ENCODE measurements at regions not wholly inside any gene's neighbourhood (a gene's known extent, or its start where the extent isn't known, plus 50 kb on each side); places are given as distances from the start of the nearest gene placed in this dataset.
A peak's percentile ranks its signal among the peaks of the same experiment; 100 is the strongest.

DNA sequence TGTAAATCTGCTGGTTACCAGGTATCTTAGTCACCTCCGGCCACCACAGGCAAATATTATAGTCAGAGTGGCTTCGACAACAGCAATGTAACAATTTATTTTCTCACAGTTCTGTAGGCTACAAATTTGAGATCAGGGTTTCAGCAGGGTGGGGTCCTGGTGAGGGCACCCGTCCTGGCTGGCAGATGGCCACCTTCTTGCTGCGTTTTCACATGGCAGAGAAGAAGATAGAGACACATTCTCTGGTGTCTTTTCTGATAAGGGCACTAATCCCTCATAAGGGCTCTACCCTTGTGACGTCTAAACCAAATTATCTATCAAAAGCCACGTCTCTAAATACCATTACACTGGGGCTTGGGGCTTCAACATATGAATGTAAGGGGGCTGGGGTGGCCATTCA, 843.2 kb upstream of the FANCL start:
- no peak for FAIRE-seq

- no peak for FAIRE-seq
These were observed 842.1 kb upstream of the FANCL start for GRCh38 chr2:59083075-59083828.

DNA sequence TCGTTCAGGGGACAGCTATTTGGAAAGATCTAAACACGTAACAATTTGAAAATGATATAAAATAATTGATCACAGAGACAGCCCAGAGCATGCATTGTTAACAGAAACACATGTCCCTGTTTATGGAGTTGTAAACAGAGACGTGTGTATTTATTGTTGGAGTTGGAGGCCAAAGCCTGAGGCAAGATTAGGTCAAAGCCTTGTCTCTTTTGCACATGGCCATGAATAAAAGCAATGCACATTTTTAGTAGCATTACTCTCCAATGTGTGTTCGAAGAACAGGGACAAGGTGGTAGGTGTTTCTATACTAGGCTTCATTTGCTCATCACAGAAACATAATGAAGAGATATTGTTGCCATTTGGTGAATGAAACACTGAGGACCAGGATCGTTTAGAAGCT, 841.5 kb upstream of the FANCL start:
- FAIRE-seq, result no peak

GRCh38 chr2:59080451-59081181, 839.5 kb upstream of the FANCL start:
- FAIRE-seq, result no peak

DNA sequence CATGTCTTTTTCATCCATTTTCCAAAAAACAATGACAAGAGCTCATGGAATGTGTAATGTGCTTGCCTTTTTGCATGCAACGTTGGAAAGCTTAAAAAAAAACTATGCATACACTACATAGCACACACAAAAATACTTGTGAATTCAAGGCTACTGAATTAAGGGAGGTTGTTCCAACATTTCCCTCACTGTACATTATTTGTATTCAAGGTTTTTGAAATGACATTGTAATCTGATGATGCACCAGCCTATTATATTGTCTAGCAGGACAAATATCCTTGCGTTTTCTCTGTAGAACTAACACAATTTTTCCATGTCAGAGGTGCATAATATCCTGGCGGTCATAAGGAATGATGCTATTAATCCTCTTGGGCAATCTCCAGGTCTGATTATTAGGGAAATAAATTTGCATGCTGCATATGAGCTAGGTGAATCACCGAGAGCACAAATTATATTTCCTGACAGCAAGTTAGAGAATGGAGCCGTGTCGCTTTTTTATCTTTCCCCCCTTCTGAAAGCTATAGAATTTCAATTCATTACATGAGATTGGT, 836.9 kb upstream of the FANCL start:
- FAIRE-seq, result no peak

DNA sequence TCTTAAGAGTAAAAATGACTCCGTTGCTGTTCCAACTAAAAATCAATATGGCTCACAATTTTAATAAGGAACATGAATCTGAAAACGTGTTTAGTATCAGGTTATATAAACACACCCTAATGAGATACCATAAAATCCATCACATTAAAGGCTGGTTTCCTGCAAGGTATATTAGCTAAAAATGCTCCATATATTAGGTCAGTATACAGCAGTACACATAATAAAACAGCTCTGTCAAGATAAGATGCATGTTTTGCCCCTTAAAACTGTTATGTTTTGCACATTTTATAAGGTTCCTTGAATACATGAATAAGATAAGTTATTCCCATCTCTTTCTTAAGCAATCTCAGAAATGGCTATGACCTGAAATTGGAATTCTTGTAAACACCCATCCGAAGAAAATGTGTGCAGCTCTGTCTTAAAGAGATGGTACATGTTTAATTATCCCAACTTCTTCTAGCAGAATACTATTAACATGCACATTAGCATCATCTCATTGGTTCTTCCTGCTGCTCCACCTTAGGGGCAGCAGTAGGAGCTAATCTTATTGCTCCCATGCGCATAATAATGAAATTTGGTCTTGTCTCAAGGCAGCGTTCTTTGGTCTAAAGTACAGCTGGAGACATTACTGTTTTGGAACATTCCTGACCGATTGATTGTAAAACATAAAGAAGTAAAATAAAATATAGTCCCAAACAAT, 836.1 kb upstream of the FANCL start:
- FAIRE-seq, result no peak

- FAIRE-seq, result no peak
These were observed 835.0 kb upstream of the FANCL start for GRCh38 chr2:59076079-59076619.

GRCh38 chr2:59074071-59074470, 832.9 kb upstream of the FANCL start:
- FAIRE-seq, result no peak

- FAIRE-seq, result no peak
These were observed 832.2 kb upstream of the FANCL start for GRCh38 chr2:59073286-59073685.

DNA sequence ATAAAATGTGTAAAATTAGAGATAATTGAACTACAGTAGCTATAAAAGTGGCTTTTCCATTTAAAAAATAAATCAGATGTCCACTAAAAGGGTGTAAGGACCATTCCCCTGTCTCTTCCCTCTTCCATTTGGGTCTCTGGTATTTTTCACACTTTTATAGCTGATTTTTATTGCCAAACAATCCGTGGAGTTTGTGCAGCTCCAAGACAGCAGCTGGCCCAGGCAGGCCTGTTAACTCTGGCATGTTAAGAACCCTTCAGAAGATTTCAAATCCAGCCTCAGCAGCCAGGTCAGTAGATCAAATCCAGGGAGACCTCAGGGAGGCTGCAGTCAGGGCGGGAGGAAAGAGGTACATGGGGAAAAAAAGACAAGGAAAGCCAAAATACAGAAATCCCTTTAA, 827.1 kb upstream of the FANCL start:
- no peak for FAIRE-seq

DNA sequence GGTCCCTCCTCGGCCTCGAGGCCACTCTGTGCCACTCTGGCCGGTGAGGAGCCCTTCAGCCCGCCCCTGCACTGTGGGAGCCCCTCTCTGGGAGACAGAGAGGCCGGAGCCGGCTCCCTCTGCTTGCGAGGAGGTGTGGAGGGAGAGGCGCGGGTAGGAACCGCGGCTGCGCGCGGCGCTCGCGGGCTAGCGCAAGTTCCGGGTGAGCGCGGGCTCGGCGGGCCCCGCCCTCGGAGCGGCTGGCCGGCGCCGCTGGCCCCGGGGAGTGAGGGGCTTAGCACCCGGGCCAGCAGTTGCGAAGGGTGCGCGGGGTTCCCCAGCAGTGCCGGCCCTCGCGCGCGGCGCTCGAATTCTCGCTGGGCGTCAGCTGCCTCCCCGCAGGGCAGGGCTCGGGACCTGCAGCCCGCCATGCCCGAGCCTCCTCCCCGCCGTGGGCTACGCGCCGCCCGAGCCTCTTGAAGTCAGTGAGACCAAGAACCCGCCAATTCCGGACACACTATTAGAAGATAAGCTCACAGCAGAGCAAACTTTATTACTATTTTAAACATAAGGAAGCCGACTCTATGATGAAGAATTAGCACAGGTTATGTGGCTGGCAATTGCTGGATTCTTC, 825.8 kb upstream of the FANCL start:
- no peak for FAIRE-seq

- no peak for FAIRE-seq
These were observed 806.4 kb upstream of the FANCL start for GRCh38 chr2:59047373-59047995.

DNA sequence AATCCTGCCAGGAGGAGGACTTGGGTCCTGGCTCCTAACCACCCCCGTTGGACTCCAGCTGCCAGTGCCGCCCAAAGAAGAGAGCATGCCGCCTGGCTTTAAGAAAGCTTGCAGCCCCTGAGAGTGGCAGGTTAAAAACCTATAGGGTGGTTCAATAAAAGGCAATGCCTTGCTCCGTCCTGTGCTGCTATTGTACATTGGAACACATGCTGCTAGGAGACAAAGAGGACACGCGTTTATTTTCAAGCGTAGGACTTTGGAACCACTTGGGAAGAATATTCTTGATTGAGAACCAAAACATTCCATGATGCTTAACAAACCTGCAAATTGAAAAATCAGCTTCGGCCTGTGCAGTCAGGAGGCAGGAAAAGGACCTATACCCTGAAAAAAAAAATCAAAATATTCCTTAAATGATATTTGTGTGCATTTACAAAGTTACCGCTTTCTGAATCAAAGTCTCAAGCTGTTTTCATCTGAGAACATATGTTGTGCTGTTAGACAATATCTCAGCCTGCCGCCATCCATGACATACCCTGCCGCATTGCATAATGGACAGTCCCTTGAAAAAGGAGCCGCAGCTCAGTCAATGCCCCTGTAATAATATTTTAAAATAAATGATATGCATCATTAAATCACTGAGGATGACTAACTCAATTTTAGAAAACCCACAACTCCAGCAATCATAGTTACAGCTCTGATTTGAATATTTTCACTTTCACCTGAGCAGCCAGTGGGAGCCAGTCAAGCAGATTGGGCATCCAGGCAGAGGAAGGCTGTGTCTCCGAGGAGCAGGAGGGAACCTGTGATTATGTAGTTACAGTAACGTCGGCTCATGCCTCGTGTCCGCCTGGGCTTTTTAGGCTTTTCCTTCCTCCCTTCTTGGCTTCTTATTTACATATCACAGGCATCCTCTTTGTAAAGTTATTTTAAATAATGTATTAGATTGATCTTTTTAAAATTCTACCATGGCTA, 805.6 kb upstream of the FANCL start:
- no peak for FAIRE-seq

GRCh38 chr2:59044736-59045135, 803.6 kb upstream of the FANCL start:
- FAIRE-seq, result no peak

- FAIRE-seq, result no peak
These were observed 800.0 kb upstream of the FANCL start for GRCh38 chr2:59041139-59041538.

DNA sequence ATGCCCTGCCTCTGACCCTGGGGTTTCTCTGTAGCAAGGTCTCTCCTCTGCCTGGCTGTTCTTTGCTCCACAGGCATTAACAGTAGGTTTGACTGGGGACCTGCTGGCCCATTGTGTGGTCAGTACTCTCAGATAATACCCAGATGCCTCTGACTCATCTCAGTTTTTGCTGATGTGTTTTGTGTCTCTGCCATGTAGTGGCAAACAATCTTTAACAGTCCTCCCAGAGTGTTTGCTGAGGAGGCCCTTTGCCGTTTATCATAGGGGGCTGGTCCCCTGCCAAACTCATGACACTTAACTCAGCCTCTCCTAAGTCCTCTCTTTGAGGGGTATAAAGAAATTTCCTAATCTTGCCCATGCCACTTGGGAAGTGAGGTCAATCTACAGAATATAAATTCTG, 793.7 kb upstream of the FANCL start:
- peak; percentile 87 for FAIRE-seq

DNA sequence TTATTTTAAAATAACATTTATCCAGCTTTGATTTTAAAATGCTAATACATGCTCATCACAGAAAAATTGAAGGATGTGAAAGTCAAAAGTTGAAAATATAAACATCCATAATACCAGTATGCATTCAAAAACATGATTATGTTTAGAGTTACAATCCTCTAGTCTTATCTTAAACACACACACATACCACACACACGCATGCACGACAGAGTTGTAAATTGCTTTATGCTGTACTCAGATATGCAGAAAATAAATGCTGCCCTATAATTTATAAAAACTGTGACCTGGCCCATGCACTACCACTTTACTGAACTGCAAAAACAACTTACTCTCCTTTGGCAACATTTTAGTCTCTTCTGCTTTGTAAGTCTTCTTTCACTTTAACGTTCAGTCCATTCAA, 793.0 kb upstream of the FANCL start:
- no peak for FAIRE-seq

GRCh38 chr2:59033661-59034060, 792.5 kb upstream of the FANCL start:
- no peak for FAIRE-seq

- peak; percentile 97 for FAIRE-seq
These were observed 791.4 kb upstream of the FANCL start for GRCh38 chr2:59032499-59032898.

DNA sequence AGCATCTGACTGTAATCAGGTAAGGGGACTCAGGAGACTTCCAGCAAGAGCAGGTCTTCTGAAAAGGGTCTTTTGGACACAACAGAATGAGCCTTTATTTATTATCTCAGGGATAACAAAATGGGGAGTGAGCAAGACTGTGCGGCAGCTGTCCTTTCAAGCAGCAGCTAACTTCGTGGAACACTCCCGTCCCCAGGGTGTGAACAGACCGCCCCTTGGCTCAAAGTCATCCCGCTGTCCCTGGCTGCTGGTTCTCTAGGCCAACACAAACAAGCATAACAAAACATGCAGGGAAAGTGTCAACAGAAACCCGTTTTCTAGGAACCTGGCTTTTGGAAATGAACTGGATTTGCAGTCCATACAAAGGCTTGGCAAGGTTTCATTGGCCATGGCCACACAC, 787.9 kb upstream of the FANCL start:
- no peak for FAIRE-seq

DNA sequence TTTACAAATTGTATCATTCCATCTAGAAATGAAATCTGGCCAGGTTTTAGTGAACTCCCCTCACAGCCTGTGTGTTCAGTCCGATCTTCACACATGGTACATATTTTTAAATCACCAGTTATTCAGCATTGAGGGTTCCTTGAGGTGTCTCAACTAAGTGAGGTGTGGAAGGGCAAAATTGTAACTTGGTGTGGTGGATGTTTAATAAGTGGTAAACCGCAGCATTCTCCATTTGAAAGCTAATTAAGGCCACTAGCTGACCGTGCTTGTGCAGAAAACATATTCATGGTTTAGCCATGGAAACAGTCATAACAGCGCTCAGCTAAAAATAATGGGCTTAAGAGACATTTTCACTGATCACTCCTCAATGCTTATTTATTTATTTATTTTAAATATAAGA, 786.2 kb upstream of the FANCL start:
- no peak for FAIRE-seq

All from islet of Langerhans (tissue), 1 donor.